H1 (cell line): ENCODE measurements at regions not wholly inside any gene's neighbourhood (a gene's known extent, or its start where the extent isn't known, plus 50 kb on each side); places are given as distances from the start of the nearest gene placed in this dataset.

Source experiments
- CTCF ChIA-PET: fragments of 300-600 bp; sonication (Branson Sonifier 250); formaldehyde crosslinking; loops from one replicate; lab custom pipeline; 2021; ENCODE audit not compliant: partially characterized antibody; lab: Charles Lee
- POLR2A ChIA-PET: fragments of 300-600 bp; sonication (Branson Sonifier 250); formaldehyde crosslinking; loops from one replicate; lab custom pipeline; 2021; ENCODE audit warnings: inconsistent platforms; ENCODE audit not compliant: partially characterized antibody; lab: Charles Lee
- DNase-seq, 2 experiments: peaks; one replicate each; pipeline versions ENCODE4 v3.0.0 to v3.0.0-alpha.2; 2010 to 2022; ENCODE audit warnings: low spot score in 2 of 2, low read depth in 1 of 2, mixed read lengths in 1 of 2
- FAIRE-seq: peaks from 2 replicates; lab custom pipeline; 2011; peaks lifted over from hg19 to GRCh38; lab: Jason Lieb, UNC
- H2AFZ ChIP-seq: 2 replicates; pipeline ENCODE4 v1.8.1; 2012; ENCODE audit warnings: low read length, inconsistent platforms
- H2AK5ac ChIP-seq: 2 replicates; pipeline ENCODE4 v1.6.1; 2013; ENCODE audit warnings: low read depth, low read length
- H2BK120ac ChIP-seq: replicated peaks from 2 replicates; pipeline ENCODE3; 2013; ENCODE audit warnings: low read depth, low read length, inconsistent platforms
- H2BK12ac ChIP-seq: 2 replicates; pipeline ENCODE4 v1.6.1; 2013; ENCODE audit warnings: low read depth, low read length
- H2BK15ac ChIP-seq: 2 replicates; pipeline ENCODE4 v1.6.1; 2013; ENCODE audit warnings: low read length
- H2BK20ac ChIP-seq: 2 replicates; pipeline ENCODE4 v1.6.1; 2013; ENCODE audit warnings: low read length
- H2BK5ac ChIP-seq: 2 replicates; pipeline ENCODE4 v1.6.1; 2013; ENCODE audit warnings: low read depth, low read length
- H3K14ac ChIP-seq: 2 replicates; pipeline ENCODE4 v1.6.1; 2013; ENCODE audit warnings: inconsistent platforms; ENCODE audit not compliant: insufficient read length
- H3K18ac ChIP-seq: 2 replicates; pipeline ENCODE4 v1.6.1; 2013; ENCODE audit warnings: low read length; ENCODE audit errors: extremely low read depth
- H3K23ac ChIP-seq: 2 replicates; pipeline ENCODE4 v1.6.1; 2013; ENCODE audit warnings: inconsistent platforms; ENCODE audit not compliant: insufficient read length
- H3K23me2 ChIP-seq: 2 replicates; pipeline ENCODE4 v1.6.1; 2013; ENCODE audit warnings: low read depth, low read length
- H3K27ac ChIP-seq: 2 replicates; pipeline ENCODE4 v1.6.1; 2011; ENCODE audit warnings: low read depth, low read length, inconsistent platforms
- H3K27me3 ChIP-seq, 4 experiments: replicated peaks in 1 of 4; 1 replicate in 1 of 4; 2 replicates in 3 of 4; pipeline versions ENCODE4 v1.6.1 to v1.8.1; 2011 to 2013; ENCODE audit warnings: low read length in 3 of 4, mild to moderate bottlenecking in 3 of 4, inconsistent platforms in 2 of 4, mixed read lengths in 2 of 4, moderate library complexity in 1 of 4; ENCODE audit not compliant: control insufficient read depth in 3 of 4, insufficient read depth in 3 of 4; ENCODE audit errors: extremely low read depth in 1 of 4
- H3K36me3 ChIP-seq, 4 experiments: 2 replicates each; pipeline versions ENCODE4 v1.6.1 to v1.8.1; 2011 to 2013; ENCODE audit warnings: mild to moderate bottlenecking in 4 of 4, low read length in 3 of 4, moderate library complexity in 2 of 4, control low read depth in 1 of 4, inconsistent platforms in 1 of 4; ENCODE audit not compliant: insufficient read depth in 4 of 4, control insufficient read depth in 2 of 4
- H3K4ac ChIP-seq: replicated peaks from 2 replicates; pipeline ENCODE3; 2013; ENCODE audit warnings: low read length, low read depth, mixed read lengths, inconsistent platforms; ENCODE audit not compliant: insufficient read length
- H3K4me1 ChIP-seq, 4 experiments: replicated peaks in 1 of 4; 1 replicate in 1 of 4; 2 replicates in 3 of 4; pipeline versions ENCODE4 v1.6.1 to v1.8.1; 2011 to 2013; ENCODE audit warnings: low read length in 3 of 4, inconsistent platforms in 2 of 4, mixed read lengths in 1 of 4; ENCODE audit not compliant: insufficient read depth in 4 of 4, control insufficient read depth in 3 of 4
- H3K4me2 ChIP-seq, 2 experiments: 2 replicates each; pipeline versions ENCODE4 v1.6.1 to v1.8.1; 2011 to 2013; ENCODE audit warnings: low read depth in 2 of 2, low read length in 2 of 2, control low read depth in 1 of 2, inconsistent platforms in 1 of 2, mild to moderate bottlenecking in 1 of 2; ENCODE audit not compliant: insufficient read depth in 1 of 2
- H3K4me3 ChIP-seq, 4 experiments: fragments of 200-600, 300-600 bp in 1 of 4; sonication (generic), shearing (Covaris generic), sonication (Bioruptor Twin) in 1 of 4; 2 replicates each; pipeline versions ENCODE4 v1.5.1 to v1.8.1; 2011 to 2016; ENCODE audit warnings: low read length in 4 of 4, low read depth in 3 of 4, control low read depth in 2 of 4, inconsistent platforms in 2 of 4, mild to moderate bottlenecking in 2 of 4, mixed read lengths in 1 of 4, moderate library complexity in 1 of 4; ENCODE audit not compliant: insufficient read depth in 2 of 4; ENCODE audit errors: extremely low read depth in 1 of 4
- H3K56ac ChIP-seq: replicated peaks from 2 replicates; pipeline ENCODE3; 2013; ENCODE audit warnings: low read depth, mild to moderate bottlenecking, mixed read lengths, low read length, inconsistent platforms; ENCODE audit not compliant: insufficient read length
- H3K79me1 ChIP-seq: 2 replicates; pipeline ENCODE4 v1.6.1; 2013; ENCODE audit warnings: low read depth, low read length, control low read depth
- H3K79me2 ChIP-seq, 2 experiments: 2 replicates each; pipeline versions ENCODE4 v1.6.1 to v1.8.1; 2012 to 2013; ENCODE audit warnings: low read length in 2 of 2, mild to moderate bottlenecking in 2 of 2, inconsistent platforms in 1 of 2; ENCODE audit not compliant: insufficient read depth in 2 of 2, control insufficient read depth in 1 of 2
- H3K9ac ChIP-seq, 4 experiments: replicated peaks in 1 of 4; 1 replicate in 1 of 4; 2 replicates in 3 of 4; pipeline versions ENCODE4 v1.6.1 to v1.8.1; 2011 to 2013; ENCODE audit warnings: low read depth in 3 of 4, low read length in 3 of 4, control low read depth in 2 of 4, mild to moderate bottlenecking in 2 of 4, moderate library complexity in 2 of 4, inconsistent platforms in 1 of 4; ENCODE audit errors: extremely low read depth in 1 of 4
- H3K9me3 ChIP-seq, 2 experiments: 2 replicates each; pipeline versions ENCODE4 v1.6.1 to v1.8.1; 2012 to 2013; ENCODE audit warnings: mild to moderate bottlenecking in 2 of 2, moderate library complexity in 2 of 2, control low read depth in 1 of 2, inconsistent platforms in 1 of 2, low read depth in 1 of 2, low read length in 1 of 2, mixed read lengths in 1 of 2; ENCODE audit not compliant: insufficient read depth in 2 of 2
- H4K20me1 ChIP-seq, 2 experiments: replicated peaks in 1 of 2; 2 replicates each; pipeline versions ENCODE3 to v1.8.1; 2011 to 2013; ENCODE audit warnings: inconsistent platforms in 2 of 2, low read length in 2 of 2, mild to moderate bottlenecking in 1 of 2; ENCODE audit not compliant: insufficient read depth in 2 of 2, control insufficient read depth in 1 of 2
- H4K5ac ChIP-seq: 2 replicates; pipeline ENCODE4 v1.6.1; 2013; ENCODE audit warnings: low read length, low read depth, mixed read lengths, inconsistent platforms; ENCODE audit not compliant: insufficient read length
- H4K8ac ChIP-seq: 2 replicates; pipeline ENCODE4 v1.8.0; 2013; ENCODE audit warnings: mild to moderate bottlenecking, moderate library complexity, low read length, inconsistent platforms; ENCODE audit not compliant: insufficient read depth; ENCODE audit errors: extremely low read depth
- H4K91ac ChIP-seq: replicated peaks from 2 replicates; pipeline ENCODE3; 2013; ENCODE audit warnings: low read length, mixed read lengths, inconsistent platforms; ENCODE audit not compliant: insufficient read length
- CREB1 ChIP-seq: IDR thresholded peaks from 2 replicates; pipeline ENCODE4 v1.6.1; 2012; ENCODE audit warnings: inconsistent platforms
- JUND ChIP-seq: IDR thresholded peaks from 2 replicates; pipeline ENCODE4 v1.6.1; 2011; ENCODE audit warnings: mild to moderate bottlenecking, improper control_type of control experiment, low read length
- KDM4A ChIP-seq: IDR thresholded peaks from one replicate; pipeline ENCODE4 v1.7.1; 2012; ENCODE audit warnings: low read depth, mild to moderate bottlenecking, moderate library complexity, low read length, inconsistent platforms; ENCODE audit not compliant: severe bottlenecking
- NRF1 ChIP-seq: IDR thresholded peaks from 2 replicates; pipeline ENCODE4 v1.6.1; 2011; ENCODE audit warnings: mild to moderate bottlenecking, low read depth, low read length, improper control_type of control experiment
- POU5F1 ChIP-seq: IDR thresholded peaks from 2 replicates; pipeline ENCODE4 v1.6.1; 2011; ENCODE audit warnings: low read depth, mild to moderate bottlenecking, low read length, moderate library complexity
- RNF2 ChIP-seq: fragments of 200-900, 300-1000 bp; sonication (generic); IDR thresholded peaks from 2 replicates; pipeline ENCODE4 v1.7.1; 2016; ENCODE audit warnings: borderline replicate concordance, low read depth, mild to moderate bottlenecking, antibody characterized with exemption, low read length; ENCODE audit not compliant: poor library complexity, severe bottlenecking; ENCODE audit errors: missing control alignments
- SAP30 ChIP-seq: fragments of 300-600 bp; sonication (generic); IDR thresholded peaks from 2 replicates; pipeline ENCODE4 v1.7.1; 2012; ENCODE audit warnings: low read length, moderate library complexity, mild to moderate bottlenecking, inconsistent platforms; ENCODE audit not compliant: insufficient read depth, insufficient replicate concordance
- SIX5 ChIP-seq: IDR thresholded peaks from 2 replicates; pipeline ENCODE4 v1.6.1; 2011; ENCODE audit warnings: mild to moderate bottlenecking, low read depth, low read length
- SP4 ChIP-seq: IDR thresholded peaks from 2 replicates; pipeline ENCODE4 v1.6.1; 2012; ENCODE audit warnings: low read length, inconsistent platforms
- TAF7 ChIP-seq: optimal IDR thresholded peaks from 2 replicates; pipeline ENCODE3; 2011; ENCODE audit warnings: low read depth, mild to moderate bottlenecking, inconsistent platforms, low read length, moderate library complexity, borderline replicate concordance
- ZNF274 ChIP-seq: IDR thresholded peaks from 2 replicates; pipeline ENCODE4 v1.7.0; 2012; ENCODE audit warnings: low read length, borderline replicate concordance; ENCODE audit errors: extremely low read depth
- TF ChIP-seq, protein P1 (sequence below), 3 experiments: IDR thresholded peaks; 1 replicate in 2 of 3; 2 replicates in 1 of 3; pipeline versions ENCODE4 v1.5.1 to v1.6.1; 2011; ENCODE audit warnings: low read length in 3 of 3, mild to moderate bottlenecking in 3 of 3, inconsistent platforms in 2 of 3, low read depth in 1 of 3, moderate library complexity in 1 of 3; ENCODE audit not compliant: insufficient read depth in 1 of 3; ENCODE audit errors: control extremely low read depth in 1 of 3
- TF ChIP-seq, protein P2 (sequence below): IDR thresholded peaks from 2 replicates; pipeline ENCODE4 v1.6.1; 2012; ENCODE audit warnings: inconsistent platforms

DNA sequence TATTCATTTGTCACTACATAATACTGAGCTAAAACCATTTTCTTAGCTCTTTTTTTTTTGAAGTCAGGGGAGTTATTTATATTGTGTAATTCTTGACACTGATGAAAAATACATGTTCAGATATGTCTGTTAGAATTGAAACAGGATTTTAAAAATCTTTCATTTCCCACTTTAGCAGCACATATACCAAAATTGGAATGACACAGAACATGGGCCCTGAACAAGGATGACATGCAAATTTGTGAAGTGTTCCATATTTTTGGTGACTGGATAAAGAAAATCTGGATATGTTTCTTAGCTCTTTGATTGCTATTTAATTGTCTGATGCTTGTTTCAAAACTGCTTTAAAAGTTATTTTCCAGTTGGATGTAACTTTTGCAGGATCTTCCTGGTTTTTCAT lies 1963.9 kb upstream of the LRRTM1 start:
- H4K5ac ChIP-seq: no peak overlapping the region
- H4K8ac ChIP-seq: no peak overlapping the region
- no peak overlapping the region for H3K27ac ChIP-seq
- no peak overlapping the region for H3K18ac ChIP-seq
- H3K23me2 ChIP-seq: no peaks in the 10 kb centered on the region; the same call in 1 of the 2 replicates
- H3K27me3 ChIP-seq: no peaks in the 10 kb centered on the region
- H4K20me1 ChIP-seq: no peaks in the 10 kb centered on the region
- no peaks in the 10 kb centered on the region for H3K4me1 ChIP-seq
- no peak overlapping the region for H3K4ac ChIP-seq
- H3K79me1 ChIP-seq: no peaks in the 10 kb centered on the region
- H2AFZ ChIP-seq: no peak overlapping the region
- no peaks in the 10 kb centered on the region for H3K9me3 ChIP-seq
- no peak overlapping the region for H3K56ac ChIP-seq
- no peak overlapping the region for H4K91ac ChIP-seq
- no peak for DNase-seq
- no peak overlapping the region for H2BK15ac ChIP-seq
- ChIA-PET POLR2A (no interaction called here), CTCF (interaction anchor here (0.6 kb wide), 2 partner anchors 11 to 351 kb away, joined by 3 to 4 read pairs; no protein-coding TSS in a partner anchor)
- no peak overlapping the region for H2AK5ac ChIP-seq
- no peak overlapping the region for H2BK20ac ChIP-seq
- H3K4me3 ChIP-seq: no peak overlapping the region
- H3K14ac ChIP-seq: no peak overlapping the region
- no peak overlapping the region for H2BK120ac ChIP-seq
- no peak overlapping the region for H2BK12ac ChIP-seq
- no peak overlapping the region for H3K4me2 ChIP-seq
- no peak overlapping the region for H3K9ac ChIP-seq
- H3K23ac ChIP-seq: no peak overlapping the region
- H2BK5ac ChIP-seq: no peak overlapping the region
- no peak for FAIRE-seq
- no peaks in the 10 kb centered on the region for H3K36me3 ChIP-seq
- H3K79me2 ChIP-seq: no peaks in the 10 kb centered on the region
- TF ChIP-seq KDM4A (no peak), SP4 (no peak), RNF2 (no peak), JUND (no peak), CREB1 (no peak), ZNF274 (no peak), SIX5 (no peak), SAP30 (no peak), NRF1 (no peak), TAF7 (no peak), POU5F1 (no peak)
- TF ChIP-seq, protein P1, sequence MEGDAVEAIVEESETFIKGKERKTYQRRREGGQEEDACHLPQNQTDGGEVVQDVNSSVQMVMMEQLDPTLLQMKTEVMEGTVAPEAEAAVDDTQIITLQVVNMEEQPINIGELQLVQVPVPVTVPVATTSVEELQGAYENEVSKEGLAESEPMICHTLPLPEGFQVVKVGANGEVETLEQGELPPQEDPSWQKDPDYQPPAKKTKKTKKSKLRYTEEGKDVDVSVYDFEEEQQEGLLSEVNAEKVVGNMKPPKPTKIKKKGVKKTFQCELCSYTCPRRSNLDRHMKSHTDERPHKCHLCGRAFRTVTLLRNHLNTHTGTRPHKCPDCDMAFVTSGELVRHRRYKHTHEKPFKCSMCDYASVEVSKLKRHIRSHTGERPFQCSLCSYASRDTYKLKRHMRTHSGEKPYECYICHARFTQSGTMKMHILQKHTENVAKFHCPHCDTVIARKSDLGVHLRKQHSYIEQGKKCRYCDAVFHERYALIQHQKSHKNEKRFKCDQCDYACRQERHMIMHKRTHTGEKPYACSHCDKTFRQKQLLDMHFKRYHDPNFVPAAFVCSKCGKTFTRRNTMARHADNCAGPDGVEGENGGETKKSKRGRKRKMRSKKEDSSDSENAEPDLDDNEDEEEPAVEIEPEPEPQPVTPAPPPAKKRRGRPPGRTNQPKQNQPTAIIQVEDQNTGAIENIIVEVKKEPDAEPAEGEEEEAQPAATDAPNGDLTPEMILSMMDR (IDR thresholded peaks at IDR 0.05; ENCODE audit: control extremely low read depth in 1 of 3, insufficient read depth in 1 of 3, low read depth in 1 of 3, low read length in 3 of 3): no peak
- TF ChIP-seq, protein P2, sequence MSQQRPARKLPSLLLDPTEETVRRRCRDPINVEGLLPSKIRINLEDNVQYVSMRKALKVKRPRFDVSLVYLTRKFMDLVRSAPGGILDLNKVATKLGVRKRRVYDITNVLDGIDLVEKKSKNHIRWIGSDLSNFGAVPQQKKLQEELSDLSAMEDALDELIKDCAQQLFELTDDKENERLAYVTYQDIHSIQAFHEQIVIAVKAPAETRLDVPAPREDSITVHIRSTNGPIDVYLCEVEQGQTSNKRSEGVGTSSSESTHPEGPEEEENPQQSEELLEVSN: no peak
